ENCODE measurements at regions not wholly inside any gene's neighbourhood (a gene's known extent, or its start where the extent isn't known, plus 50 kb on each side); places are given as distances from the start of the nearest gene placed in this dataset.

GRCh38 chr2:217740756-217741155 is 262.0 kb downstream of the TNS1 start:
- H3K4me3 ChIP-seq (ENCODE audit: low read depth, low read length) = no peak overlapping the region
- no peak for TF ChIP-seq CTCF (IDR thresholded peaks at IDR 0.05; ENCODE audit: low read depth, low read length)

- TF ChIP-seq CTCF (IDR thresholded peaks at IDR 0.05; ENCODE audit: low read depth, low read length) = no peak
Observed at GRCh38 chr2:217740178-217740577, 262.6 kb downstream of the TNS1 start.

DNA sequence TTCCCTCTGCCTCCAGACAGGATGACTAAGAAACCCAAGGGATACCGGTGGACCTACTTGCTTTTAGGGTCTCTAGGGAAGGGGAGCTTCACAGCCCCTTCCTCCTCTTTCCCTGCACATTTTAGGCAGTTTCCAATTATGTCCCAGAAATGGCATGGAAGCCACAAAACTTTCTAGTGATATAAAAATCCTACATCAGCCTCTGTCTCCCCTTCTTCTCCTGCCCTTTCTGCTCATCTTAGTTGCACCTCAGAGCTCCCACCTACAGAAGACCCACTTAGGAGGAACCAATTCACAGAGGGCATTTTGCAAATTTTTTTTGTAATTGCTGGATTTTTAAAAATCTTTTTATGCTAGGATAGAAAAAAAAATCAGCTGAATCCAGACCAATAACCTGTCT is 263.1 kb downstream of the TNS1 start:
- H3K4me3 ChIP-seq (ENCODE audit: low read depth, low read length) = no peak overlapping the region
- no peak for TF ChIP-seq CTCF (IDR thresholded peaks at IDR 0.05; ENCODE audit: low read depth, low read length)

More at GRCh38 chr2:217740178-217740577, 262.6 kb downstream of the TNS1 start:
- H3K4me3 ChIP-seq (ENCODE audit: low read depth, low read length) = no peak overlapping the region

GRCh38 chr2:217738061-217738460 is 264.7 kb downstream of the TNS1 start:
- H3K4me3 ChIP-seq (ENCODE audit: low read depth, low read length) = no peak overlapping the region
- TF ChIP-seq CTCF (IDR thresholded peaks at IDR 0.05; ENCODE audit: low read depth, low read length) = no peak

GRCh38 chr2:217736776-217737550 is 265.8 kb downstream of the TNS1 start:
- TF ChIP-seq CTCF (IDR thresholded peaks at IDR 0.05; ENCODE audit: low read depth, low read length) = no peak
- H3K4me3 ChIP-seq (ENCODE audit: low read depth, low read length) = no peak overlapping the region

DNA sequence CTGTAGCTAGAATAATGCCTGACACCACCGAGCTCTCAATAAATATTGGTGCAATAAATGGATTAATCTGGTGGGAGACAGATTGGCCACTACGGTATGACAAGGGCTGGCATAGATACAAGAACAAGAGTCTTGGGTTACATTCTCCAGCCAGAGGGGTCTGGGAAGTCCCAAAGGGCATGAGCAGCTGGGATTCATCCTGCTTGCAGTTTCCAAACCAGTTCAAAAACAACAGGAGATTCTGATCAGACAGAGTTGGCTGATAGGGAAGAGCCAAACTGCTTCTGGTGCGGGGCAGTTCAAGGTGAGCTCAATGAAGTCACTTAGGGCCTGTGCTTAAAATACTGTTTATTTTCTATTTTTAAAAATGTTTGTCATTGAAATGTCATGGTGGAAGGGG is 266.9 kb downstream of the TNS1 start:
- no peak overlapping the region for H3K4me3 ChIP-seq (ENCODE audit: low read depth, low read length)
- TF ChIP-seq CTCF (IDR thresholded peaks at IDR 0.05; ENCODE audit: low read depth, low read length) = no peak

DNA sequence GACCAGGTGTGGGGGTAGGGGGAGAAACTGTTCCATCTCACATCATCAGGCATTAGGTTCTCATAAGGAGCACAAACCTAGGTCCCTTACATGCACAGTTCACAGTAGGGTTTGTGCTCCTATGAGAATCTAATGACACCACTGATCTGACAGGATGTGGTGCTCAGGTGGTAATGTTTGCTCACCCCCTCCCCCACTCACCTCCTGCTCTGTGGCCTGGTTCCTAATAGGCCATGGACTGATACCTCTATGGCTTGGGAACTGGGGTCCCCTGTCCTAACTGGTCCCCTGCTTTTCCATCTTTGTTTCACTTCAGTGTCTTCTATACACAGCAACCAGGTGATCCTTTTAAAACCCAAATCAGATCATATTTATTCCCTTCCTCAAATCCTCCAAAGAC is 267.8 kb downstream of the TNS1 start:
- H3K4me3 ChIP-seq (ENCODE audit: low read depth, low read length) = no peak overlapping the region

More for the DNA sequence above, 267.8 kb downstream of the TNS1 start:
- TF ChIP-seq CTCF (IDR thresholded peaks at IDR 0.05; ENCODE audit: low read depth, low read length) = no peak

All from WI38 (cell line).